A549 (cell line): ENCODE measurements at regions not wholly inside any gene's neighbourhood (a gene's known extent, or its start where the extent isn't known, plus 50 kb on each side); places are given as distances from the start of the nearest gene placed in this dataset.

Source experiments
- ATAC-seq, 2 experiments: fragments of 200-7000 bp in 1 of 2; fragments of >200 bp in 1 of 2; cut with Nextera tagmentation in 1 of 2; cut with Tn5 transposase in 1 of 2; 3 replicates each; pipeline versions ENCODE4 v1.8.0 to v1.9.1; 2018 to 2020; ENCODE audit warnings: mild to moderate bottlenecking in 1 of 2, moderate library complexity in 1 of 2
- CTCF ChIA-PET: fragments of 300-600 bp; sonication (Branson Sonifier 250); formaldehyde crosslinking; extraction: SDS; loops from one replicate; lab custom pipeline; 2021; ENCODE audit warnings: antibody characterized with exemption, inconsistent platforms; lab: Yijun Ruan, JAX
- POLR2A ChIA-PET: fragments of 350-600 bp; formaldehyde crosslinking; extraction: SDS; loops from one replicate; lab custom pipeline; 2021; ENCODE audit warnings: antibody characterized with exemption, inconsistent platforms; lab: Yijun Ruan, JAX
- DNase-seq, 2 experiments: peaks; one replicate each; pipeline versions ENCODE4 v3.0.0 to v3.0.0-alpha.2; 2011 to 2016; ENCODE audit warnings: low read depth in 1 of 2, low spot score in 1 of 2
- FAIRE-seq: peaks from 2 replicates; lab custom pipeline; 2011; peaks lifted over from hg19 to GRCh38; lab: Jason Lieb, UNC
- H3K27ac ChIP-seq, 2 experiments: fragments of >200 bp; sonication (Bioruptor Twin); formaldehyde crosslinking; 3 replicates each; pipeline ENCODE4 v1.5.1; 2016 to 2017
- H3K4me1 ChIP-seq: fragments of >200 bp; sonication (Bioruptor Twin); formaldehyde crosslinking; 3 replicates; pipeline ENCODE4 v1.6.1; 2016
- H3K4me2 ChIP-seq: fragments of >200 bp; sonication (Bioruptor Twin); formaldehyde crosslinking; 3 replicates; pipeline ENCODE4 v1.6.1; 2016
- H3K4me3 ChIP-seq: fragments of >200 bp; sonication (Bioruptor Twin); formaldehyde crosslinking; 3 replicates; pipeline ENCODE4 v1.5.1; 2016
- H3K9me3 ChIP-seq: fragments of >200 bp; sonication (Bioruptor Twin); formaldehyde crosslinking; 3 replicates; pipeline ENCODE4 v1.6.1; 2016
- CBX2 ChIP-seq: fragments of 200-600 bp; sonication (generic); IDR thresholded peaks from 2 replicates; pipeline ENCODE4 v1.6.1; 2016; ENCODE audit warnings: low read depth, mild to moderate bottlenecking, borderline replicate concordance
- CBX8 ChIP-seq: fragments of 200-600 bp; sonication (generic); IDR thresholded peaks from 2 replicates; pipeline ENCODE4 v1.6.1; 2016
- GATA3 ChIP-seq: IDR thresholded peaks from 2 replicates; pipeline ENCODE4 v1.6.1; 2012; ENCODE audit warnings: borderline replicate concordance
- JUN ChIP-seq, 2 experiments: fragments of >200 bp; sonication (Bioruptor Twin); formaldehyde crosslinking; IDR thresholded peaks; 2 replicates in 1 of 2; 3 replicates in 1 of 2; pipeline ENCODE4 v1.6.1; 2016 to 2017
- JUNB ChIP-seq: fragments of >200 bp; sonication (Bioruptor Twin); formaldehyde crosslinking; IDR thresholded peaks from 2 replicates; pipeline ENCODE4 v1.6.1; 2016
- MAZ ChIP-seq: fragments of 150-350 bp; IDR thresholded peaks from 2 replicates; pipeline ENCODE4 v1.6.1; 2014; ENCODE audit warnings: antibody characterized with exemption, low read depth, low read length, borderline replicate concordance
- NPAS2 ChIP-seq: fragments of 250-450 bp; sonication (Bioruptor Pico); IDR thresholded peaks from 2 replicates; pipeline ENCODE4 v1.8.0; 2022; ENCODE audit warnings: mild to moderate bottlenecking, moderate library complexity, borderline replicate concordance
- POLR2AphosphoS2 ChIP-seq: conservative IDR thresholded peaks from 2 replicates; pipeline ENCODE4 v1.6.1; 2012; ENCODE audit warnings: low read length, improper control_type of control experiment, inconsistent platforms
- RFX5 ChIP-seq: fragments of 450-650 bp; IDR thresholded peaks from 2 replicates; pipeline ENCODE4 v1.7.1; 2014; ENCODE audit warnings: antibody characterized with exemption, mild to moderate bottlenecking, moderate library complexity
- RNF2 ChIP-seq: fragments of 200-600 bp; sonication (generic); IDR thresholded peaks from 2 replicates; pipeline ENCODE4 v1.6.1; 2016; ENCODE audit warnings: low read depth, mild to moderate bottlenecking, antibody characterized with exemption, moderate library complexity, borderline replicate concordance
- SMC3 ChIP-seq: fragments of >200 bp; sonication (Bioruptor Twin); formaldehyde crosslinking; IDR thresholded peaks from 3 replicates; pipeline ENCODE4 v1.6.1; 2018; ENCODE audit warnings: inconsistent platforms
- TP53 ChIP-seq: fragments of 250-450 bp; sonication (Bioruptor Pico); IDR thresholded peaks from 2 replicates; pipeline ENCODE4 v1.5.0; 2021; ENCODE audit warnings: mild to moderate bottlenecking, moderate library complexity
- WGBS: methylation state at CpG from one replicate; pipeline ENCODE4 v1.1.6; 2017; ENCODE audit errors: missing lambda C conversion rate; 5-methylcytosine and 5-hydroxymethylcytosine counted together
- TF ChIP-seq, protein P1 (sequence below): IDR thresholded peaks from 2 replicates; pipeline ENCODE4 v1.6.1; 2012; ENCODE audit warnings: low read depth, borderline replicate concordance
- TF ChIP-seq, protein P2 (sequence below): fragments of >200 bp; sonication (Bioruptor Twin); formaldehyde crosslinking; IDR thresholded peaks from 2 replicates; pipeline ENCODE4 v1.6.1; 2016
- TF ChIP-seq, protein P3 (sequence below): fragments of 250-450 bp; sonication (Bioruptor Pico); IDR thresholded peaks from 2 replicates; pipeline ENCODE4 v1.5.0; 2021; ENCODE audit warnings: mild to moderate bottlenecking, moderate library complexity, borderline replicate concordance
- TF ChIP-seq, protein P4 (sequence below): IDR thresholded peaks from 2 replicates; pipeline ENCODE4 v1.6.1; 2012
- TF ChIP-seq, protein P5 (sequence below): fragments of >200 bp; sonication (Bioruptor Twin); formaldehyde crosslinking; IDR thresholded peaks from 3 replicates; pipeline ENCODE4 v1.6.1; 2016

DNA sequence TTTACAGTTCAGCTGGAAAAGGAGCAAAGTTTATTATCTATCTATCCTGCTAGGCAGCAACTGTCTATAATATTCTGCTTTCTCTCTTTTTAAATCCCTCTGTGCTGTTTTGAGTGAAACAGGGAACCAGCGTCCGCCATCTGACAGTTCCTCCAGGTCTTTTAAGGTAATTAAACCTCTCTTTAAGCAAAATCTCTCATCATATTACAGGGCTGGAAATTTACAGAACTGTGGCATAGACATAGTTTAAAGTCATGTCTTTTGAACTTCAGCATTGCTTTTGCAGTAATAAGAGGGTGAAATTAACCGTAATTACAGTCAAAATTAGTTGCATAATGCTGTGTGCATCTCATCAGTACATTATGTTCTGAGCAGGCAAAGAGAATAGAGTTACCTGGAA, 263.4 kb upstream of the KCNMB2 start:
- TF ChIP-seq, protein P1, sequence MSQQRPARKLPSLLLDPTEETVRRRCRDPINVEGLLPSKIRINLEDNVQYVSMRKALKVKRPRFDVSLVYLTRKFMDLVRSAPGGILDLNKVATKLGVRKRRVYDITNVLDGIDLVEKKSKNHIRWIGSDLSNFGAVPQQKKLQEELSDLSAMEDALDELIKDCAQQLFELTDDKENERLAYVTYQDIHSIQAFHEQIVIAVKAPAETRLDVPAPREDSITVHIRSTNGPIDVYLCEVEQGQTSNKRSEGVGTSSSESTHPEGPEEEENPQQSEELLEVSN = no peak
- no peak for TF ChIP-seq NPAS2 (CRISPR knock-in tag)
- TF ChIP-seq, protein P2, sequence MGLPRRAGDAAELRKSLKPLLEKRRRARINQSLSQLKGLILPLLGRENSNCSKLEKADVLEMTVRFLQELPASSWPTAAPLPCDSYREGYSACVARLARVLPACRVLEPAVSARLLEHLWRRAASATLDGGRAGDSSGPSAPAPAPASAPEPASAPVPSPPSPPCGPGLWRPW = no peak
- no peak for TF ChIP-seq RFX5
- no peak for TF ChIP-seq RNF2
- TF ChIP-seq, protein P3, sequence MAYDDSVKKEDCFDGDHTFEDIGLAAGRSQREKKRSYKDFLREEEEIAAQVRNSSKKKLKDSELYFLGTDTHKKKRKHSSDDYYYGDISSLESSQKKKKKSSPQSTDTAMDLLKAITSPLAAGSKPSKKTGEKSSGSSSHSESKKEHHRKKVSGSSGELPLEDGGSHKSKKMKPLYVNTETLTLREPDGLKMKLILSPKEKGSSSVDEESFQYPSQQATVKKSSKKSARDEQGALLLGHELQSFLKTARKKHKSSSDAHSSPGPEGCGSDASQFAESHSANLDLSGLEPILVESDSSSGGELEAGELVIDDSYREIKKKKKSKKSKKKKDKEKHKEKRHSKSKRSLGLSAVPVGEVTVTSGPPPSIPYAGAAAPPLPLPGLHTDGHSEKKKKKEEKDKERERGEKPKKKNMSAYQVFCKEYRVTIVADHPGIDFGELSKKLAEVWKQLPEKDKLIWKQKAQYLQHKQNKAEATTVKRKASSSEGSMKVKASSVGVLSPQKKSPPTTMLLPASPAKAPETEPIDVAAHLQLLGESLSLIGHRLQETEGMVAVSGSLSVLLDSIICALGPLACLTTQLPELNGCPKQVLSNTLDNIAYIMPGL (CRISPR knock-in tag) = no peak
- no peak for TF ChIP-seq GATA3
- TF ChIP-seq CBX2 = no peak
- DNase-seq = no peak
- Histone ChIP-seq H3K4me1 (no peaks in the 10 kb centered on the region), H3K4me2 (no peak overlapping the region), H3K9me3 (0 out of 3 replicates have a peak, but pooled peaks cover 5% of the 10 kb centered on the region), H3K27ac (no peak overlapping the region), H3K4me3 (no peak overlapping the region)
- POLR2A ChIA-PET = no interaction called here
- 75% methylated on average over 3 of the region's 3 CpGs for WGBS
- ATAC-seq = no peak
- CTCF ChIA-PET = no interaction called here
- no peak for FAIRE-seq

DNA sequence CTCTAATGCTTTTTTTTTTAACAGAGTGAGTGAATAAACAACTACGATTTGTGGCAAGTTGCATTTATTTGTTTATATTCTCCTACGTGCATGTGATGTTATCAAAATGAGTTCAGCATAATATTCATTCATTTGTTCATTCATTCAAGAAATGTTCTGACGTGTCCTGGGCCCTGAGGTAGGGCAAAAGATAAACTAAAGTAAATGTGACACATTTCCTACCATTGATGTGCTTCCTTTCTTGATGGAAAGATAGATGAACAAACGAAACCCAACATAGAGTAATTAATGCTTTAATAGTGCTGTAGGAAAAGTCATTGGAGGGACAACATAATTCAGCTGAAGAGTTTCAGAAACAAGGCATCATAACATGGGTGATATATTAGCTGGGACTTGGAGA, 261.5 kb upstream of the KCNMB2 start:
- no peaks in the 10 kb centered on the region for H3K4me1 ChIP-seq
- 36% methylated on average over 4 of the region's 4 CpGs for WGBS
- FAIRE-seq = no peak
- no peak overlapping the region for H3K4me3 ChIP-seq
- DNase-seq = no peak
- TF ChIP-seq SMC3 = no peak
- TF ChIP-seq, protein P4, sequence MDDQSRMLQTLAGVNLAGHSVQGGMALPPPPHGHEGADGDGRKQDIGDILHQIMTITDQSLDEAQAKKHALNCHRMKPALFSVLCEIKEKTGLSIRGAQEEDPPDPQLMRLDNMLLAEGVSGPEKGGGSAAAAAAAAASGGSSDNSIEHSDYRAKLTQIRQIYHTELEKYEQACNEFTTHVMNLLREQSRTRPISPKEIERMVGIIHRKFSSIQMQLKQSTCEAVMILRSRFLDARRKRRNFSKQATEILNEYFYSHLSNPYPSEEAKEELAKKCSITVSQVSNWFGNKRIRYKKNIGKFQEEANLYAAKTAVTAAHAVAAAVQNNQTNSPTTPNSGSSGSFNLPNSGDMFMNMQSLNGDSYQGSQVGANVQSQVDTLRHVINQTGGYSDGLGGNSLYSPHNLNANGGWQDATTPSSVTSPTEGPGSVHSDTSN = no peak
- TF ChIP-seq, protein P5, sequence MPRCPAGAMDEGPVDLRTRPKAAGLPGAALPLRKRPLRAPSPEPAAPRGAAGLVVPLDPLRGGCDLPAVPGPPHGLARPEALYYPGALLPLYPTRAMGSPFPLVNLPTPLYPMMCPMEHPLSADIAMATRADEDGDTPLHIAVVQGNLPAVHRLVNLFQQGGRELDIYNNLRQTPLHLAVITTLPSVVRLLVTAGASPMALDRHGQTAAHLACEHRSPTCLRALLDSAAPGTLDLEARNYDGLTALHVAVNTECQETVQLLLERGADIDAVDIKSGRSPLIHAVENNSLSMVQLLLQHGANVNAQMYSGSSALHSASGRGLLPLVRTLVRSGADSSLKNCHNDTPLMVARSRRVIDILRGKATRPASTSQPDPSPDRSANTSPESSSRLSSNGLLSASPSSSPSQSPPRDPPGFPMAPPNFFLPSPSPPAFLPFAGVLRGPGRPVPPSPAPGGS = no peak
- no peak for TF ChIP-seq JUN (IDR thresholded peaks at IDR 0.05)
- no peak for TF ChIP-seq JUNB
- TF ChIP-seq POLR2AphosphoS2 = no peak
- no peak for TF ChIP-seq MAZ
- TF ChIP-seq CBX8 = no peak
- no peak for TF ChIP-seq TP53 (CRISPR knock-in tag)
- no peak for ATAC-seq
- H3K27ac ChIP-seq = no peak overlapping the region
- POLR2A ChIA-PET = no interaction called here
- peaks cover 14% of the 10 kb centered on the region; the same call in 2 of the 3 replicates for H3K9me3 ChIP-seq
- no peak overlapping the region for H3K4me2 ChIP-seq
- CTCF ChIA-PET = no interaction called here

DNA sequence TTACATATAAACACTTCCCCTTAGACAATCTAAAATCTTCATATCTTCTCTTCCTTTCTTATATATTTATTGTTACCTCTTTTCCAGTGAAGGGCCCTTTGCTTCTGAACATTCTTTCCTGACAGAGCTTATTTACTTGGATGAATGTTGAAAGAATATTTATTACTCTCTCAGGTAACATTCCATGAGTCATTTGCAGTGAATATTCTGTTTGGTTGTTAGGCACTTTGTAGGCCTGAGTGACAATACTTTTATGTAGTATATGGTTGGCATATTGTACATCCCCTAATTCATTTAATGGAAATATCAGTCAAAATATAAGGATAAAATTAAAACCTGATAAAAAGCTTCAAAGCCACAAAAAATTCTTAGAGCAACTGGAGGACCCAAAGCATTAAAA, 260.9 kb upstream of the KCNMB2 start:
- FAIRE-seq (no peak), DNase-seq (no peak)
- H3K9me3 ChIP-seq = peaks cover 15% of the 10 kb centered on the region; the same call in 2 of the 3 replicates
- no peak overlapping the region for H3K4me3 ChIP-seq
- TF ChIP-seq, protein P3 (CRISPR knock-in tag) = no peak
- TF ChIP-seq, all 56 proteins: peak for 0
- Histone ChIP-seq H3K4me2 (no peak overlapping the region), H3K27ac (no peak overlapping the region), H3K4me1 (no peaks in the 10 kb centered on the region)
- ChIA-PET POLR2A (no interaction called here), CTCF (no interaction called here)
- ATAC-seq = no peak
